Naive thymus-derived CD8-positive, alpha-beta T cell (primary cell): ENCODE measurements at regions not wholly inside any gene's neighbourhood (a gene's known extent, or its start where the extent isn't known, plus 50 kb on each side); places are given as distances from the start of the nearest gene placed in this dataset.

ENCODE experiments used
- ATAC-seq, 2 donors: fragments of 150-1000 bp; cut with Tn5 transposase in 1 of 2; sonication (Bioruptor Pico), chemical (Tn5 transposase) in 1 of 2; 1 replicate in 1 of 2; 2 replicates in 1 of 2; pipeline ENCODE4 v1.10.0; 2021; ENCODE audit warnings: mild to moderate bottlenecking in 2 of 2, moderate library complexity in 2 of 2
- POLR2A ChIA-PET: fragments of 350-600 bp; sonication (Branson Sonifier 250); formaldehyde crosslinking; loops from one replicate; lab custom pipeline; 2021; ENCODE audit warnings: antibody characterized with exemption; lab: Charles Lee
- DNase-seq, 10 donors: peaks; one replicate each; pipeline versions ENCODE4 v3.0.0 to v3.0.0-alpha.2; 2020 to 2022
- H3K27ac Mint-ChIP-seq, 10 donors: one replicate each; pipeline ENCODE4 v1.8.0; 2020 to 2022; ENCODE audit warnings: mild to moderate bottlenecking in 10 of 10, mixed read lengths in 10 of 10, moderate library complexity in 4 of 10, inconsistent platforms in 1 of 10
- H3K27me3 Mint-ChIP-seq, 5 donors: one replicate each; pipeline ENCODE4 v1.8.0; 2021 to 2022; ENCODE audit warnings: mixed read lengths in 5 of 5
- H3K36me3 Mint-ChIP-seq, 3 donors: one replicate each; pipeline ENCODE4 v1.8.0; 2020 to 2022; ENCODE audit warnings: mixed read lengths in 3 of 3, mild to moderate bottlenecking in 2 of 3, inconsistent platforms in 1 of 3
- H3K4me1 Mint-ChIP-seq, 4 donors: one replicate each; pipeline ENCODE4 v1.8.0; 2021 to 2022; ENCODE audit warnings: mixed read lengths in 4 of 4
- H3K4me3 Mint-ChIP-seq, 10 donors: one replicate each; pipeline ENCODE4 v1.8.0; 2020 to 2022; ENCODE audit warnings: mild to moderate bottlenecking in 10 of 10, mixed read lengths in 10 of 10, moderate library complexity in 6 of 10, inconsistent platforms in 1 of 10
- H3K9me3 Mint-ChIP-seq, 9 donors: one replicate each; pipeline ENCODE4 v1.8.0; 2020 to 2022; ENCODE audit warnings: mixed read lengths in 9 of 9, mild to moderate bottlenecking in 3 of 9, inconsistent platforms in 1 of 9, moderate library complexity in 1 of 9

DNA sequence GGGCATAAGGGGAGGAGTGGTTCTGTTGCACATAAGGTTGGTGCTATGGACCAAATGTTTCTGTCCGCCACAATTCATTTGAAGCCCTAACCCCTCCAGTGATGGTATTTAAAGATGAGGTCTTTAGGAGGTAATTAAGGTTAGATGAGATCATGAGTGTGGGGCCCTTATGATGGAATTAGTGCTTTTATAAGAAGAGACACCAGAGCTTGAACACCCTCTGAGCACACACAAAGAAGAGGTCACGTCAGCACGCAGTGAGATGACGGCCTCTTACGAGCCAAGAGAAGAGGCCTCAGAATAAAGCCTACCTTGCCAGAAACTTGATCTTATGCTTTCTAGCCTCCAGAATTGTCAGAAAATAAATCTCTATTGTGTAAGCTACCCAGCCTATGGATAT is 386.4 kb upstream of the CYRIA start:
- no peak for DNase-seq
- H3K4me1 Mint-ChIP-seq: no peaks in the 10 kb centered on the region
- peaks cover 0 to 7% (median 0%) of the 10 kb centered on the region in 9 donors for H3K9me3 Mint-ChIP-seq
- no peaks in the 10 kb centered on the region for H3K27me3 Mint-ChIP-seq
- ATAC-seq: no peak
- no peak overlapping the region for H3K4me3 Mint-ChIP-seq
- no peak overlapping the region for H3K27ac Mint-ChIP-seq
- POLR2A ChIA-PET: no interaction called here
- no peaks in the 10 kb centered on the region for H3K36me3 Mint-ChIP-seq

DNA sequence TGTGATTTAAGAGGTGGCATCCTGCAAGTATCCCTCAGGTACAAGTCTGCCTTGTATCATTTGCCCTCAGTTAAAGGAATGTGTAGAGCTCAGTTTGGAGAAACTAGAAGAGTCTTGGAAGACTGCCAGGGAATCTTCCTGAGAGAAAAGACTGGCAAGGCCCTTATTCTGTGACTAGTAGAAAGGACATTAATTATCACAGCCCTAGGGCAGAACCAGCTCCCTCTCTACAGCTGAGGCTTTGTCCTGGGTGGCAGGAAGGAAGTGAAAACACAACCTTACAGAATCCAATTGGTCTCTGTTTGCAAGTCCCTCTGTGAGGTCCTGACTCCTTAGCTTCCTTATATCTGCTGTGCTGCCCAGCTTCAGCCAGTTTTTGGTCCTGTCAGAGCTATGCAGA is 385.9 kb upstream of the CYRIA start:
- Mint-ChIP-seq H3K36me3 (no peaks in the 10 kb centered on the region), H3K27ac (no peak overlapping the region), H3K4me3 (no peak overlapping the region), H3K27me3 (no peaks in the 10 kb centered on the region), H3K9me3 (peaks cover 0 to 11% (median 0%) of the 10 kb centered on the region in 9 donors), H3K4me1 (no peaks in the 10 kb centered on the region)
- DNase-seq (no peak), ATAC-seq (no peak)
- POLR2A ChIA-PET: no interaction called here

DNA sequence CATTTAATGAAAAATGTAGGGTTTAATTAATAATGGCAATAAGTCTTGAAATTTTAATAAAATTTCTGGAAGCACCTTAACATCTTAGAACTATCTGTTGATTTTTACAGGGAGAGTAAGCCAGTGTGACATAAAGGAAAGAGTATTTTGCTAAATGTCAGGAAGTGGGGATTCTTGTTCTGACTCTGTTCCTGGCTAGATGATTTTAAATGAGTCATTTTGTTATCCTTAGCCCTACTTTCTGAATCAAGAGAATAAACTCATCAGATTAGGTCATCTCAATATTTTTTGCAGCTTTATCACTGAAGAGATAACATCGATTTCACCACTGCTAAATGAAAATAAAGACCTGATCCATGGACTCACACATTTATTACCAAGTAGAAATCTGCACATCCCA is 377.5 kb upstream of the CYRIA start:
- POLR2A ChIA-PET: no interaction called here
- no peaks in the 10 kb centered on the region for H3K27me3 Mint-ChIP-seq
- H3K27ac Mint-ChIP-seq: no peak overlapping the region
- ATAC-seq (no peak), DNase-seq (no peak)
- H3K9me3 Mint-ChIP-seq: peaks cover 0 to 23% (median 6%) of the 10 kb centered on the region in 9 donors
- H3K4me3 Mint-ChIP-seq: no peak overlapping the region
- H3K4me1 Mint-ChIP-seq: no peaks in the 10 kb centered on the region
- no peaks in the 10 kb centered on the region for H3K36me3 Mint-ChIP-seq

DNA sequence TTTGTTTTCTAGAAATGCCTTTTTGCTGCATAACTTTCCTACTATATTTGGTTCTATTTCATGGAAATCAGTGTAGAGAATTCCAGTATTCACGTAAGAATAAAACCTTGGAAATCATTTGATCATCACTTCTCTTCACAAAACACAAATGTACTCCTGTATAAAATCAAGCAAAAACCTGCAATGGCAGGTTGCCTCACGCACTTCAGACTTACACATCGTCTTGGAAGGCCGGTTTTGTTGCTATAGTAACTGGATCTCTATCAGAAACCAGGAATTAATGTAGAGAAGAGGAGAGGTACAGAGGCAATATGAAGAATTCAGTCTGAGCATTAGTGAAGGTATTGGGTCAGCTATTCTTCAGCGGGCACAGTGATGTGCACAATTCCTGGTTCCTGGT is 370.7 kb upstream of the CYRIA start:
- no peaks in the 10 kb centered on the region for H3K4me1 Mint-ChIP-seq
- no peak overlapping the region for H3K27ac Mint-ChIP-seq
- DNase-seq: no peak
- H3K4me3 Mint-ChIP-seq: no peak overlapping the region
- peaks cover 0 to 25% (median 5%) of the 10 kb centered on the region in 9 donors for H3K9me3 Mint-ChIP-seq
- POLR2A ChIA-PET: no interaction called here
- peaks cover 0 to 2% (median 0%) of the 10 kb centered on the region in 5 donors for H3K27me3 Mint-ChIP-seq
- peaks cover 0 to 5% (median 0%) of the 10 kb centered on the region in 3 donors for H3K36me3 Mint-ChIP-seq
- ATAC-seq: no peak

DNA sequence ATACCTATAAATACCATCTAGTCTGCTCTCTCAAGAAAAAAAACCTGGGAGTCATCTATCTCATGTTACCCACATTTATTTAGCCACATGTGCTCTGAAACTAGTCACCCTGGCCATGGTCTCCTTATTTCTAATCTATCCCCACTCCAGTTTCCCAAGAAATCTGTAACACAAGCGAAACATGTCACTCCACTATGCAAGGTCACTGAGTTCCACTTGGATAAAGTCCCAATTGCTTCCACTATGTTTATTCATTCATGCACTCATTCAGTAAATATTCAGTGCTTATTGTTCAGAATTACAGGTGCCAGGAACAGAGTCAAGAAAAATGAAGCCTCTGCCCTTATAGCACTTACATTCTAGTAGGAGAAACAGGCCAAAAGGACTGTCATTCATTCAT is 369.4 kb upstream of the CYRIA start:
- Mint-ChIP-seq H3K36me3 (peaks cover 0 to 5% (median 0%) of the 10 kb centered on the region in 3 donors), H3K4me3 (no peak overlapping the region), H3K27me3 (peaks cover 0 to 2% (median 0%) of the 10 kb centered on the region in 5 donors), H3K9me3 (peaks cover 0 to 25% (median 5%) of the 10 kb centered on the region in 9 donors), H3K27ac (no peak overlapping the region), H3K4me1 (no peaks in the 10 kb centered on the region)
- no peak for DNase-seq
- ATAC-seq: no peak
- POLR2A ChIA-PET: no interaction called here

DNA sequence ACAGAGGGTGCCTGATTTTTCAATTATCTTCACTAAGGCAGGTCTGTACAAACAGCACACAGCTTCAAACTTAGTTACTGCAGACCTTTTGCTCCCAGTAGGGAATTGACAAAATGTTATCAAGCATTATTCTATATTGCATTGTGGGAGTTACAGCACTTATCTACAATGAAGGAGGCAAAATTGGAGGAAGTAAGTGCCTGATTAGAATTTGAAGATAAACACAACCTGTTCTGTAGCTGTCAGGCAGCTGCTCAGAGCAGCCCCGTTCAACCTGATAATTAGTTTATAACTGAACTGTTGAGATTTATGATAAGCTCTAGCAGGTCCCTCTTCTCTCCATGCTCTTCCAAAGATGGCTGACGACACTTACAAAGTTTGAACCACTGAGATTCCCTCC is 364.4 kb upstream of the CYRIA start:
- H3K4me3 Mint-ChIP-seq: no peak overlapping the region
- DNase-seq (no peak), ATAC-seq (no peak)
- POLR2A ChIA-PET: no interaction called here
- no peak overlapping the region for H3K27ac Mint-ChIP-seq
- H3K36me3 Mint-ChIP-seq: peaks cover 0 to 5% (median 0%) of the 10 kb centered on the region in 3 donors
- no peaks in the 10 kb centered on the region for H3K4me1 Mint-ChIP-seq
- no peaks in the 10 kb centered on the region for H3K27me3 Mint-ChIP-seq
- H3K9me3 Mint-ChIP-seq: peaks cover 2 to 28% (median 5%) of the 10 kb centered on the region in 9 donors

DNA sequence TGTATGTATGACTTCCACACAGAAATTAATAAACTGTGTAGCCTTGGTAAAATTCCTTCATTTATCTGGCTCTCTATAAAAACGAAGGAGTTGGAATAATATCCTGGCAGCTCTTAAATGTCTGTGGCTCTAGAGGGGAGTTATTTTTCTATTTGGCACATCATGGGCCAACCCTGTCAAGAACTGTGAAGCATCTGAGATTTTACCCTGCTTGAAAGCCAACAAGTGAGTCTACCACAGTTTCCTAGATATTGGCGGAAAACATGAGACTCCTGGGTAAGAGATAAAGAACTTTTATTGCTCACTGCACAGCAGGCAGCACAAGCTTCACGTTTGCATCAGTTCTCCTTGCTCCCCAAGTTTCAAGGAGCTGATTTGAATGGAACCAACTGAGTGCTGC is 346.7 kb upstream of the CYRIA start:
- Mint-ChIP-seq H3K36me3 (no peaks in the 10 kb centered on the region), H3K9me3 (peaks cover 0 to 25% (median 5%) of the 10 kb centered on the region in 9 donors), H3K27ac (no peak overlapping the region), H3K4me1 (no peaks in the 10 kb centered on the region), H3K4me3 (no peak overlapping the region), H3K27me3 (no peaks in the 10 kb centered on the region)
- DNase-seq (no peak), ATAC-seq (no peak)
- POLR2A ChIA-PET: no interaction called here

DNA sequence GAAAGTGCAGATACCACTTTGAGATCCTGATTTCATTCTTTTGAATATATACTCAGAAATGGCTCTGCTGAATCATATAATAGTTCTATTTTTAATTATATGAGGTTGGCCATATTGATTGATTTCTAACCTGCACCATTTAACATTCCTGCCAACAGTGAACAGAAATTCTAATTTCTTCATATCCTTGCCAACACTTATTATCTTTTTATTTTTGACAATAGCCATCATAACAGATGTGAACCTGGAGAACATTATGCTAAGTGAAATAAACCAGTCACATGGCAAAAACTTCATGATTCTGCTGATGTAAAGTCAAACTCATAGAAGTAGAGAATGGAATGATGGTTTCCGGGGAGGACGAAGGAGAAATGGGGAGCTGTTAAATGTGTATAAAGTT is 344.5 kb upstream of the CYRIA start:
- DNase-seq (no peak), ATAC-seq (no peak)
- Mint-ChIP-seq H3K4me3 (no peak overlapping the region), H3K36me3 (no peaks in the 10 kb centered on the region), H3K4me1 (no peaks in the 10 kb centered on the region), H3K9me3 (peaks cover 0 to 18% (median 4%) of the 10 kb centered on the region in 9 donors), H3K27ac (no peak overlapping the region), H3K27me3 (no peaks in the 10 kb centered on the region)
- POLR2A ChIA-PET: no interaction called here

DNA sequence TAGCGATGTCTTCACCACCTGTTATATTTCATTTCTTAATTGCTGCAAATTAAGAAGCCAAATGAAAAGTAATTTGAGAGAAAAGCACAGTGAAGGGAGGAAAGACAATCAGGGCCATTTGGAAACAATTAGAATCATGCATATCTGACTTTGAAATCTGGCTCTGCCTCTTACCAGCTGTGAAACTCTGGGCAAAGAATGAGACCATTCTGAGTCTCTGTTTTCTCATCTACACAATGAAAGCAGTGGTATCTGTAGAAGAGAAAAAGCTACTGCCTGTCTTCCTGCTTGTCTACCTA is 334.5 kb upstream of the CYRIA start:
- Mint-ChIP-seq H3K27me3 (no peaks in the 10 kb centered on the region), H3K4me3 (no peak overlapping the region), H3K27ac (no peak overlapping the region), H3K9me3 (peaks cover 5 to 33% (median 15%) of the 10 kb centered on the region in 9 donors), H3K36me3 (peaks cover 0 to 5% (median 3%) of the 10 kb centered on the region in 3 donors), H3K4me1 (no peaks in the 10 kb centered on the region)
- no peak for DNase-seq
- POLR2A ChIA-PET: no interaction called here
- ATAC-seq: no peak

DNA sequence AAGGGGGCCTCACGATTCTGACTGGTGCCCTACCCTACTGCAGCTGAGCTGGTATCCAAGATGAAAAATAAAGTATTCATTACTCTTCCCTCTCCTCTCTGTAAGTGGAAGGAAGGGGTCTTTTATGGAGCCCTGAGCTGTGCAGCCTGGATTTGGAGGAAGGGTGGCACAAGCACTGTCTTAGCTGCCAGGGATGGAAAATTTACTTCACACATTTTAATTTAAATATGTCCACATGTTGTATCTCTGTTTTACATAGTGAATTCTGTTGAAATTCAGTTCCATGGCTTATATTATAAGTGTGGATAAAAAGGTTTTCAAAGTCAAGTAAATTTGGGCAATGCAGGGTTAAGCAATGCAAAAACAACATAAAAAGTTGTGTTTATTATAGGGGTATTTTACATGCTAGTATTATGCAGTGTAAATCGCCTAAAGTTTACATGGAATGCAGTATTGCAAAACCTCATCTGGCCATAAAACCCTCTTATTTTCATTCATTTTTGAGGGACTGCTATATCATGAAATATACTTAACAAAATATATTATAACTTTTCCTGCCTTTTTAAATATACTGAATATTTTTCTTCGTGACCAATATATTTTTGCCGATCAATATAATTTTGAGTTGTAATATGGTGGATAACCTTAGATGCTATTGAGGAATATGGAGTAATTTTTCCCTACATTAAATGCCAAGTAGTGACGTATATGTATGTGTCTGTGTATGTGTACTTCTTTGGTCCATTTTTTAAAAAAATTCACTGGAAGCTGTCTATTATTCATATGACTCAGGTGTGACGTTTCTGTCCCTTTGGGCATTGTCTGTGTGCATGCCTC is 333.9 kb upstream of the CYRIA start:
- POLR2A ChIA-PET: no interaction called here
- DNase-seq (no peak), ATAC-seq (no peak)
- Mint-ChIP-seq H3K36me3 (peaks cover 0 to 5% (median 5%) of the 10 kb centered on the region in 3 donors), H3K4me3 (no peak overlapping the region), H3K27ac (no peak overlapping the region), H3K27me3 (no peaks in the 10 kb centered on the region), H3K4me1 (no peaks in the 10 kb centered on the region), H3K9me3 (peaks cover 7 to 39% (median 17%) of the 10 kb centered on the region in 9 donors)

DNA sequence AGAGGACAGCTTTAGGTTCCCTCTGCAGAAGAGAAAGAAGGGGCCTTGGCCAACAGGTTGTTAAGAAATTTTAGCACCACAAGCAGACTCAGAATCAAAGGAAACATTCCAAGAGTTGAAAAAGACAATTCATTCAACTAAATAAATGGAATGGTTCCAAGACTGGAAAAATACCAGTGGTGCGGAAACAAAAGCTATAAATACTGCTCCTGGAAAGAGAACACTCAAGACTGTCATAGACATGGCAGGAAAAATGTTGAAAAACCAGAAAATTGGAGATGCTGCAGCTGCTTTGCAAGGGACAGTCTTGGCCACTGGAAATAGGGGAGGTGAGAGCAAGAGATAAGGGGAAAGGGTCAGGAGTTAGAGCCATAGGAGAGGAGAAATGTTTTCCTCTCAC is 312.7 kb upstream of the CYRIA start:
- no peak overlapping the region for H3K27ac Mint-ChIP-seq
- POLR2A ChIA-PET: no interaction called here
- no peak overlapping the region for H3K4me3 Mint-ChIP-seq
- no peaks in the 10 kb centered on the region for H3K4me1 Mint-ChIP-seq
- ATAC-seq (no peak), DNase-seq (no peak)
- no peaks in the 10 kb centered on the region for H3K27me3 Mint-ChIP-seq
- no peaks in the 10 kb centered on the region for H3K36me3 Mint-ChIP-seq
- H3K9me3 Mint-ChIP-seq: peaks cover 0 to 7% (median 0%) of the 10 kb centered on the region in 9 donors

DNA sequence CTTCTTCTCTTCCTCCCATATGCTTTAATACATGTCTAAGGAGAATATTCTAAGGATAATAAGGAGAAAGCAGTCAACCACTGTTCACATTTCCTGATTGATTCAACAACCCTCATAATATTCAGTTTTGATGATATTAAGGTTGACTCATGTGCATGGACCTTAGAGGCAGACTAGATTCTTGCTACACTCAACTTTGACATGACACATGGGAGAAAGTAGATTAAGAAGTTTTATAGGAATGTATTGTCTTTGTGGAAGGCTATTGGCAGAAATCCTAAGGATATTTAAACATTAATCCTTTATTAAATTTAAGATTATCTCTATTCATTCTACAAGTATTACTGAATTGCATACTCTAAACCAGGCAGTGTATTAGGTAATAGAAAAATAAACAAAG is 309.1 kb upstream of the CYRIA start:
- peaks cover 0 to 17% (median 1%) of the 10 kb centered on the region in 9 donors for H3K9me3 Mint-ChIP-seq
- H3K4me3 Mint-ChIP-seq: no peak overlapping the region
- DNase-seq: no peak
- H3K4me1 Mint-ChIP-seq: no peaks in the 10 kb centered on the region
- H3K27me3 Mint-ChIP-seq: peaks cover 0 to 3% (median 0%) of the 10 kb centered on the region in 5 donors
- no peak overlapping the region for H3K27ac Mint-ChIP-seq
- H3K36me3 Mint-ChIP-seq: no peaks in the 10 kb centered on the region
- no peak for ATAC-seq
- POLR2A ChIA-PET: no interaction called here

DNA sequence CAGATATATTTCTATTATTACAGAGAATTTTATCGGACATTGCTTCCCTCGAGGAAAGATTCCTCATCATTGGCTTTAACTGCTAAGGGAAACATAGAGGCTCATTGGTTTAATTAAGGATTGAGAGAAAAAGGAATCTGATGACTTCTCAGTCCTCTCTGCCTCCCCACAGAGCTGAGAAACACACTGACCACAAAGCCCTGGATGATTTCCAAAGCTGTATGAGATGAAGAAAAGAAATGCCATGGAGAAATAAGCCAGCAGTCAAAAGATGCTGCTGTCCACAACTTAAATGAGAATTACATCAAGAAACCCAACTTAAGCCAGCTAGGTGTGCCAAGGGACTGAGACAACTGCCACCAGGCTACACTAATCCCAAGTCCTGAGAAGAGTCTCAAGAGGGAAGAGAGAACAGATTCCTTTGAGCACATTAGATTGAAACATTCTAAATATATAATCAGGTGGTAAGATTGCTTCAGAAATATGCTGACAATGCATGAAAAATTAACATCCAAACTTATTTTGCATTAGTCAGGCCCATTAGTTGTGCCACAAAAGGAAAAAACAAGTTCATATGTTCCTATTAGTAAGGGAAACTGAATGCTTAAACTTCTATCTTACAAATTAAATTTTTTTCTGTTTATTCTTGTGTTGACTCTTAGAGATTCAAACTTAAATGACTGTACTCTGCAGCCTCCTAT is 308.1 kb upstream of the CYRIA start:
- ATAC-seq (no peak), DNase-seq (no peak)
- H3K4me3 Mint-ChIP-seq: no peak overlapping the region

More for the DNA sequence above, 308.1 kb upstream of the CYRIA start:
- Mint-ChIP-seq H3K27me3 (peaks cover 0 to 3% (median 0%) of the 10 kb centered on the region in 5 donors), H3K4me1 (no peaks in the 10 kb centered on the region), H3K27ac (no peak overlapping the region), H3K36me3 (no peaks in the 10 kb centered on the region), H3K9me3 (peaks cover 0 to 17% (median 1%) of the 10 kb centered on the region in 9 donors)
- POLR2A ChIA-PET: no interaction called here
